OCI-LY3 (cell line): ENCODE measurements at regions not wholly inside any gene's neighbourhood (a gene's known extent, or its start where the extent isn't known, plus 50 kb on each side); places are given as distances from the start of the nearest gene placed in this dataset.

Experiments used
- H2AFZ ChIP-seq: fragments of 200-600, 300-600 bp; shearing (Covaris generic); 2 replicates; pipeline ENCODE4 v1.6.0; 2014; ENCODE audit warnings: antibody characterized with exemption, low read depth, low read length
- H3K27ac ChIP-seq: fragments of 200-600, 300-600 bp; sonication (generic); 2 replicates; pipeline ENCODE4 v1.5.1; 2014; ENCODE audit warnings: mild to moderate bottlenecking, low read length, moderate library complexity, mixed read lengths
- H3K27me3 ChIP-seq: fragments of 200-600, 300-600 bp; sonication (generic); 2 replicates; pipeline ENCODE4 v1.6.1; 2014; ENCODE audit warnings: low read depth, low read length, mixed read lengths
- H3K36me3 ChIP-seq: fragments of 200-600, 300-600 bp; sonication (generic); replicated peaks from 2 replicates; pipeline ENCODE3; 2014; ENCODE audit warnings: low read depth, low read length, mixed read lengths
- H3K4me1 ChIP-seq: fragments of 300-600, 200-600 bp; sonication (generic); 2 replicates; pipeline ENCODE4 v1.6.1; 2014; ENCODE audit warnings: low read length, mixed read lengths
- H3K4me2 ChIP-seq: fragments of 200-600, 300-600 bp; sonication (generic); 2 replicates; pipeline ENCODE4 v1.6.1; 2014; ENCODE audit warnings: low read length, mixed read lengths
- H3K4me3 ChIP-seq: fragments of 300-600, 200-600 bp; sonication (generic); 2 replicates; pipeline ENCODE4 v1.5.1; 2014; ENCODE audit warnings: antibody characterized with exemption, mild to moderate bottlenecking, low read length, moderate library complexity
- H3K79me2 ChIP-seq: fragments of 300-600, 200-600 bp; shearing (Covaris generic); 2 replicates; pipeline ENCODE4 v1.6.1; 2014; ENCODE audit warnings: mild to moderate bottlenecking, low read length, mixed read lengths
- H3K9ac ChIP-seq: fragments of 300-600, 200-600 bp; shearing (Covaris generic); 2 replicates; pipeline ENCODE4 v1.6.0; 2014; ENCODE audit warnings: mild to moderate bottlenecking, low read length, moderate library complexity
- H3K9me3 ChIP-seq: fragments of 200-600, 300-600 bp; shearing (Covaris generic); 2 replicates; pipeline ENCODE4 v1.6.1; 2014; ENCODE audit warnings: low read length, mixed read lengths; ENCODE audit not compliant: insufficient read depth
- H4K20me1 ChIP-seq: fragments of 200-600, 300-600 bp; sonication (generic); 2 replicates; pipeline ENCODE4 v1.6.1; 2016; ENCODE audit warnings: low read length, mixed read lengths; ENCODE audit not compliant: insufficient read depth
- EZH2phosphoT487 ChIP-seq: fragments of 200-600 bp; shearing (Covaris generic); IDR thresholded peaks from 2 replicates; pipeline ENCODE4 v1.6.1; 2018; ENCODE audit warnings: antibody characterized with exemption, mixed run types, low read depth
- TF ChIP-seq, protein P1 (sequence below): fragments of 200-600, 300-600 bp; sonication (generic); IDR thresholded peaks from 2 replicates; pipeline ENCODE4 v1.5.1; 2014; ENCODE audit warnings: antibody characterized with exemption, low read length, low read depth

DNA sequence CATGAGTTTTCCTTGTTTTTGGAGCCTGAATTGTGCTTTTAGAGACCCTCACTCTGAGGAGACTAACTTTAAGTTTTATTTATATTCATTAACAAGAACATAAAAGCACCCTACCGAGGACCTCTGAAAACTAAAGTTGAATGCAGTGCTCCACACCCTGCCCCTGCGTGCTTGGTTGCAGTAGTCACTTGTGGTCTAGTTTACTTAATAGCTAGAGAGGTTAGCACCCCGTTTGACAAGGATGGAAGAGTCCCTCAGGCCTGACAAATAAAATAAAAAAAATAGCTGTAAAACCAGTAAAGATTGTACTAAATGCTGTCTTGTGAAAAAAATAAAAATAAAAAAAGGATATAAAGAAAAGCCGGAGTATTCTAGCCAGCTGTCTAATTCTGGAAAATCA, 395.2 kb downstream of the MTX2 start:
- Histone ChIP-seq H3K4me2 (no peak overlapping the region), H3K4me1 (peaks cover 8% of the 10 kb centered on the region), H3K27me3 (no peaks in the 10 kb centered on the region; the same call in 1 of the 2 replicates), H4K20me1 (no peaks in the 10 kb centered on the region), H3K36me3 (no peaks in the 10 kb centered on the region), H3K4me3 (no peak overlapping the region), H3K9ac (no peak overlapping the region), H2AFZ (no peak overlapping the region), H3K9me3 (no peaks in the 10 kb centered on the region), H3K79me2 (no peaks in the 10 kb centered on the region), H3K27ac (no peak overlapping the region)
- TF ChIP-seq EZH2phosphoT487 = no peak
- TF ChIP-seq, protein P1, sequence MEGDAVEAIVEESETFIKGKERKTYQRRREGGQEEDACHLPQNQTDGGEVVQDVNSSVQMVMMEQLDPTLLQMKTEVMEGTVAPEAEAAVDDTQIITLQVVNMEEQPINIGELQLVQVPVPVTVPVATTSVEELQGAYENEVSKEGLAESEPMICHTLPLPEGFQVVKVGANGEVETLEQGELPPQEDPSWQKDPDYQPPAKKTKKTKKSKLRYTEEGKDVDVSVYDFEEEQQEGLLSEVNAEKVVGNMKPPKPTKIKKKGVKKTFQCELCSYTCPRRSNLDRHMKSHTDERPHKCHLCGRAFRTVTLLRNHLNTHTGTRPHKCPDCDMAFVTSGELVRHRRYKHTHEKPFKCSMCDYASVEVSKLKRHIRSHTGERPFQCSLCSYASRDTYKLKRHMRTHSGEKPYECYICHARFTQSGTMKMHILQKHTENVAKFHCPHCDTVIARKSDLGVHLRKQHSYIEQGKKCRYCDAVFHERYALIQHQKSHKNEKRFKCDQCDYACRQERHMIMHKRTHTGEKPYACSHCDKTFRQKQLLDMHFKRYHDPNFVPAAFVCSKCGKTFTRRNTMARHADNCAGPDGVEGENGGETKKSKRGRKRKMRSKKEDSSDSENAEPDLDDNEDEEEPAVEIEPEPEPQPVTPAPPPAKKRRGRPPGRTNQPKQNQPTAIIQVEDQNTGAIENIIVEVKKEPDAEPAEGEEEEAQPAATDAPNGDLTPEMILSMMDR = no peak

DNA sequence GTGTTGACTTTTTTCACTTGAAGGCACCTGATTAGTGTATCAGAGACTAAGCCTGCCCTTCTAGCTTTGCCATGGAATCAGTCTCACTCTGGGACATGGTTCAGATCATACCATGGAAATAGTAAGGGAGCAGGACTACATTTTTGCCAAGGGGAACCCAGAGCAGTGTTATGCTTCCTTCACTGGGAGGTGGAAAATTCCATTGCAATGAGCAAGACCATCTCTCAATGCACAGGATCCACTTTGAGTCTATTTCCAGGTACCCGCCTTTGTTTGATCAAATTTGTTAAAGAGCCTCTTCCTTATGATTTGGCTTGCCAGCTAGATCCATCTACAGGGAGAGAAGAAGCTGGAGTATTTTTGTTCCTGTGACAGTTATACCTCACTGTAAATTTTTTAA, 395.8 kb downstream of the MTX2 start:
- Histone ChIP-seq H3K36me3 (no peaks in the 10 kb centered on the region), H3K4me2 (no peak overlapping the region)
- TF ChIP-seq EZH2phosphoT487 = no peak
- TF ChIP-seq, protein P1 = no peak

DNA sequence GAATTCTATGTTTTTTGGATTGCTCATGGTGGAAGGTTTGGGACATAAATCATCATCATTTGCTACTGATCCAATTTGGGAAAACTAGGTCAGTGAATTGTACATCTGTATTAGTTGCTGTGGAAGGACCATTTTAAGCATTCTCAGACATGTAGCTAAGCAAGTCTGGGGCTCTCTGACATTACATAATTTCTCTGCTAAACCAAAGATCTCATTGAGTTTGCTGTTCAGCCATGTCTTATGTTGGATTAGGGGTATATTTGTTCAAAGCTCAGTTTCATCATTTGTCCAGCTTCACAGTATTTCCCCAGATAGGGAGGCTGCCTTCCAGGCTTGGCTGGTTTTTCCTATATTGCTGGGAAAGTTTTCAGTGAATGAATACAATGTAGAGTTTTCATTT, 399.7 kb downstream of the MTX2 start:
- TF ChIP-seq EZH2phosphoT487 = no peak
- TF ChIP-seq, protein P1 = no peak
- H4K20me1 ChIP-seq = no peaks in the 10 kb centered on the region
- H3K36me3 ChIP-seq = no peaks in the 10 kb centered on the region
- H3K27me3 ChIP-seq = no peaks in the 10 kb centered on the region
- no peaks in the 10 kb centered on the region for H3K9me3 ChIP-seq
- no peak overlapping the region for H3K27ac ChIP-seq
- H2AFZ ChIP-seq = peak overlapping the region; percentile 98
- H3K4me3 ChIP-seq = peak overlapping the region; percentile 45
- H3K79me2 ChIP-seq = no peaks in the 10 kb centered on the region
- peak overlapping the region; percentile 16; the same call in 1 of the 2 replicates for H3K9ac ChIP-seq
- H3K4me1 ChIP-seq = peaks cover 13% of the 10 kb centered on the region
- H3K4me2 ChIP-seq = peak overlapping the region; percentile 64

More for the DNA sequence above, 395.8 kb downstream of the MTX2 start:
- no peak overlapping the region for H3K27ac ChIP-seq
- H2AFZ ChIP-seq = no peak overlapping the region
- no peaks in the 10 kb centered on the region for H3K9me3 ChIP-seq
- H3K79me2 ChIP-seq = no peaks in the 10 kb centered on the region
- no peak overlapping the region for H3K9ac ChIP-seq
- no peaks in the 10 kb centered on the region for H4K20me1 ChIP-seq
- H3K4me3 ChIP-seq = no peak overlapping the region
- peaks cover 13% of the 10 kb centered on the region for H3K4me1 ChIP-seq
- no peaks in the 10 kb centered on the region; the same call in 1 of the 2 replicates for H3K27me3 ChIP-seq

DNA sequence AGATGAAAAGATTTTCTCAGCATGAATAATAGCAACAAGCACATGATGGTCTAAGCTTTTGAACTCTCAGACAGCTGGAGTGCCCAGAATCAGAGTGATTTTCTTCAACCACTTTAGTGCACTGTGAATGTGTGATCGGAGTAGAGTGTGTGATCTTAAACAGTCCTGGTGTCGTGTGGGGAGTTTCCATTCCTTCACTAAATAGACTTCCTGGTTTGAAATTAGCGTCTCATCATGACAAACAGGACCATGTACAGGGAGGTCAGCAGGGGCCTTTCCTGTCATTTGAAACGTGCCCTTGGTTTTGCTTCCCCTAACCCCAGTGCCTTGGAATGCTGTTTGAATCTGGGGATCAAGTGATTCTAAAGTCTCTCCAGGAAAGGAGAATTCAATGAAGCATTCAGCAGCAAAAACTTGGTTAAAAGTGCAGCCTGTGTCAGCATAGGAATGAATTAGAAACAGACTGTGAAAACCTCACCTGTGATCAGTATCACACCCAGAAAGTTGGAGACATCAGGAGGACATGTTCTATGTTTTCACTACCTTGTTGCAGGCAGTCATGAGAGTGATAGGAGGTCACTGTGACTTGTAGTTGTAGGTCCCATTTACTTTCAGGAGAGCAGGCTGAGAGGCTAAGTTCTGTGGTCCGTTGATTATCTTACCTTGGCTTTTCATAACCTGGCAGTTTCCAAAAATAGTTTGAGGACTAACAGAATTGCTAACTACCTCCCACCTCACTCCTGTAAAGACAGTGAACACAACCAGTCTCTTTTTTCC, 400.3 kb downstream of the MTX2 start:
- no peak overlapping the region for H3K27ac ChIP-seq
- peak overlapping the region; percentile 64 for H3K4me2 ChIP-seq
- H2AFZ ChIP-seq = peak overlapping the region; percentile 98

More for the DNA sequence above, 400.3 kb downstream of the MTX2 start:
- no peaks in the 10 kb centered on the region for H3K36me3 ChIP-seq
- H3K27me3 ChIP-seq = no peaks in the 10 kb centered on the region
- no peaks in the 10 kb centered on the region for H3K9me3 ChIP-seq
- H3K79me2 ChIP-seq = no peaks in the 10 kb centered on the region
- peak overlapping the region; percentile 45 for H3K4me3 ChIP-seq
- TF ChIP-seq, protein P1 = no peak
- TF ChIP-seq EZH2phosphoT487 = no peak
- no peaks in the 10 kb centered on the region for H4K20me1 ChIP-seq
- H3K4me1 ChIP-seq = peaks cover 13% of the 10 kb centered on the region
- H3K9ac ChIP-seq = peak overlapping the region; percentile 16; the same call in 1 of the 2 replicates
